ENCODE measurements at regions not wholly inside any gene's neighbourhood (a gene's known extent, or its start where the extent isn't known, plus 50 kb on each side); places are given as distances from the start of the nearest gene placed in this dataset.

GRCh38 chrX:107549504-107549903, 78.8 kb upstream of the PRPS1 start:
- 52% methylated on average over 5 of the region's 5 CpGs for WGBS (ENCODE audit: low lambda C conversion rate, missing lambda C conversion rate)
- Histone ChIP-seq H3K27ac (no peak overlapping the region), H3K36me3 (replicated peaks; ENCODE audit: insufficient read depth, low read depth) (no peaks in the 10 kb centered on the region), H3K9me2 (replicated peaks; ENCODE audit: insufficient read depth) (no peaks in the 10 kb centered on the region), H3K4me2 (no peak overlapping the region), H3K9me3 (ENCODE audit: low read depth) (no peaks in the 10 kb centered on the region), H3K27me3 (no peaks in the 10 kb centered on the region), H3K4me1 (ENCODE audit: insufficient read depth) (no peaks in the 10 kb centered on the region), H3K79me2 (no peaks in the 10 kb centered on the region), H3K4me3 (no peak overlapping the region), H2AFZ (no peak overlapping the region), H4K20me1 (ENCODE audit: insufficient read depth, poor library complexity, severe bottlenecking) (no peaks in the 10 kb centered on the region)
- TF ChIP-seq EZH2 (IDR thresholded peaks at IDR 0.05; ENCODE audit: borderline replicate concordance) (no peak), EZH2phosphoT487 (IDR thresholded peaks at IDR 0.05; ENCODE audit: low read depth, severe bottlenecking, unreplicated experiment) (no peak), CTCF (IDR thresholded peaks at IDR 0.05; ENCODE audit: poor library complexity) (no peak)
- no peak for DNase-seq (ENCODE audit: low spot score)

- Histone ChIP-seq H3K4me3 (no peak overlapping the region), H3K9me2 (replicated peaks; ENCODE audit: insufficient read depth) (no peaks in the 10 kb centered on the region), H2AFZ (no peak overlapping the region), H3K4me1 (ENCODE audit: insufficient read depth) (no peaks in the 10 kb centered on the region), H3K9me3 (ENCODE audit: low read depth) (no peaks in the 10 kb centered on the region), H3K27me3 (no peaks in the 10 kb centered on the region), H3K36me3 (replicated peaks; ENCODE audit: insufficient read depth, low read depth) (no peaks in the 10 kb centered on the region), H3K4me2 (no peak overlapping the region), H3K79me2 (no peaks in the 10 kb centered on the region), H4K20me1 (ENCODE audit: insufficient read depth, poor library complexity, severe bottlenecking) (no peaks in the 10 kb centered on the region), H3K27ac (no peak overlapping the region)
- 87% methylated on average over 7 of the region's 7 CpGs for WGBS (ENCODE audit: low lambda C conversion rate, missing lambda C conversion rate)
- no peak for DNase-seq (ENCODE audit: low spot score)
- TF ChIP-seq CTCF (IDR thresholded peaks at IDR 0.05; ENCODE audit: poor library complexity) (no peak), EZH2phosphoT487 (IDR thresholded peaks at IDR 0.05; ENCODE audit: low read depth, severe bottlenecking, unreplicated experiment) (no peak), EZH2 (IDR thresholded peaks at IDR 0.05; ENCODE audit: borderline replicate concordance) (no peak)
These were observed 76.8 kb upstream of the PRPS1 start for GRCh38 chrX:107551546-107551945.

GRCh38 chrX:107552930-107553329, 75.4 kb upstream of the PRPS1 start:
- WGBS (ENCODE audit: low lambda C conversion rate, missing lambda C conversion rate), result 88% methylated on average over 1 of the region's 1 CpG
- H3K4me1 ChIP-seq (ENCODE audit: insufficient read depth), result no peaks in the 10 kb centered on the region
- no peak overlapping the region for H3K27ac ChIP-seq
- H4K20me1 ChIP-seq (ENCODE audit: insufficient read depth, poor library complexity, severe bottlenecking), result no peaks in the 10 kb centered on the region
- no peak for DNase-seq (ENCODE audit: low spot score)
- no peaks in the 10 kb centered on the region for H3K36me3 ChIP-seq (replicated peaks; ENCODE audit: insufficient read depth, low read depth)
- no peaks in the 10 kb centered on the region for H3K9me2 ChIP-seq (replicated peaks; ENCODE audit: insufficient read depth)
- no peak overlapping the region for H3K4me3 ChIP-seq
- no peaks in the 10 kb centered on the region for H3K79me2 ChIP-seq
- no peaks in the 10 kb centered on the region for H3K9me3 ChIP-seq (ENCODE audit: low read depth)
- no peak overlapping the region for H2AFZ ChIP-seq
- H3K4me2 ChIP-seq, result no peak overlapping the region
- TF ChIP-seq EZH2phosphoT487 (IDR thresholded peaks at IDR 0.05; ENCODE audit: low read depth, severe bottlenecking, unreplicated experiment) (no peak), CTCF (IDR thresholded peaks at IDR 0.05; ENCODE audit: poor library complexity) (no peak)
- H3K27me3 ChIP-seq, result no peaks in the 10 kb centered on the region

- WGBS (ENCODE audit: low lambda C conversion rate, missing lambda C conversion rate), result 87% methylated on average over 3 of the region's 3 CpGs
- Histone ChIP-seq H3K9me3 (ENCODE audit: low read depth) (no peaks in the 10 kb centered on the region), H3K9me2 (replicated peaks; ENCODE audit: insufficient read depth) (no peaks in the 10 kb centered on the region), H3K4me1 (ENCODE audit: insufficient read depth) (no peaks in the 10 kb centered on the region), H2AFZ (no peak overlapping the region), H3K36me3 (replicated peaks; ENCODE audit: insufficient read depth, low read depth) (no peaks in the 10 kb centered on the region), H3K4me2 (no peak overlapping the region), H3K27me3 (no peaks in the 10 kb centered on the region), H3K4me3 (no peak overlapping the region), H3K79me2 (no peaks in the 10 kb centered on the region), H3K27ac (no peak overlapping the region), H4K20me1 (ENCODE audit: insufficient read depth, poor library complexity, severe bottlenecking) (no peaks in the 10 kb centered on the region)
- no peak for DNase-seq (ENCODE audit: low spot score)
- TF ChIP-seq EZH2 (IDR thresholded peaks at IDR 0.05; ENCODE audit: borderline replicate concordance) (no peak), EZH2phosphoT487 (IDR thresholded peaks at IDR 0.05; ENCODE audit: low read depth, severe bottlenecking, unreplicated experiment) (no peak), CTCF (IDR thresholded peaks at IDR 0.05; ENCODE audit: poor library complexity) (no peak)
These were observed 71.3 kb upstream of the PRPS1 start for GRCh38 chrX:107556967-107557366.

Measured in hepatocyte (in vitro differentiated cells).